Keratinocyte (primary cell): ENCODE measurements at regions not wholly inside any gene's neighbourhood (a gene's known extent, or its start where the extent isn't known, plus 50 kb on each side); places are given as distances from the start of the nearest gene placed in this dataset.

Experiments used
- DNase-seq: peaks from one replicate; pipeline ENCODE4 v3.0.0-alpha.2; 2011; ENCODE audit warnings: low read depth, missing footprints, low spot score
- FAIRE-seq: peaks from 2 replicates; lab custom pipeline; 2011; peaks lifted over from hg19 to GRCh38; lab: Jason Lieb, UNC
- H2AFZ ChIP-seq: 2 replicates; pipeline ENCODE4 v1.6.0; 2012; ENCODE audit warnings: low read length, control low read depth, inconsistent platforms; ENCODE audit not compliant: control insufficient read depth
- H3K27ac ChIP-seq: 2 replicates; pipeline ENCODE4 v1.5.1; 2011; ENCODE audit warnings: low read length; ENCODE audit not compliant: control insufficient read depth, insufficient read depth
- H3K27me3 ChIP-seq: 3 replicates; pipeline ENCODE4 v1.6.0; 2011; ENCODE audit warnings: low read length; ENCODE audit not compliant: control insufficient read depth, insufficient read depth; ENCODE audit errors: extremely low read depth
- H3K36me3 ChIP-seq, 2 experiments: 2 replicates in 1 of 2; 3 replicates in 1 of 2; pipeline ENCODE4 v1.5.1; 2011; ENCODE audit warnings: low read length in 2 of 2, mild to moderate bottlenecking in 1 of 2; ENCODE audit not compliant: control insufficient read depth in 2 of 2, insufficient read depth in 2 of 2; ENCODE audit errors: extremely low read depth in 1 of 2
- H3K4me1 ChIP-seq: 3 replicates; pipeline ENCODE4 v1.5.1; 2011; ENCODE audit warnings: low read length; ENCODE audit not compliant: control insufficient read depth, insufficient read depth; ENCODE audit errors: extremely low read depth
- H3K4me2 ChIP-seq: 3 replicates; pipeline ENCODE4 v1.6.0; 2011; ENCODE audit warnings: low read depth, low read length; ENCODE audit not compliant: control insufficient read depth, insufficient read depth; ENCODE audit errors: extremely low read depth
- H3K4me3 ChIP-seq, 3 experiments: fragments of 200-600 bp in 1 of 3; sonication (generic) in 1 of 3; 2 replicates in 2 of 3; 3 replicates in 1 of 3; pipeline ENCODE4 v1.5.1; 2011 to 2016; ENCODE audit warnings: low read length in 3 of 3, mild to moderate bottlenecking in 3 of 3, control low read depth in 2 of 3, inconsistent platforms in 1 of 3, low read depth in 1 of 3, mixed read lengths in 1 of 3, mixed run types in 1 of 3, moderate library complexity in 1 of 3; ENCODE audit not compliant: control insufficient read depth in 2 of 3, insufficient read depth in 2 of 3; ENCODE audit errors: extremely low read depth in 1 of 3
- H3K79me2 ChIP-seq: 2 replicates; pipeline ENCODE4 v1.6.0; 2012; ENCODE audit warnings: low read length; ENCODE audit not compliant: control insufficient read depth, insufficient read depth
- H3K9ac ChIP-seq: 3 replicates; pipeline ENCODE4 v1.6.0; 2011; ENCODE audit warnings: low read length; ENCODE audit not compliant: control insufficient read depth, insufficient read depth; ENCODE audit errors: extremely low read depth
- H3K9me1 ChIP-seq: 3 replicates; pipeline ENCODE4 v1.6.0; 2011; ENCODE audit warnings: low read length; ENCODE audit not compliant: control insufficient read depth, insufficient read depth; ENCODE audit errors: extremely low read depth
- H3K9me3 ChIP-seq: 2 replicates; pipeline ENCODE4 v1.5.1; 2012; ENCODE audit warnings: low read depth, low read length; ENCODE audit not compliant: control insufficient read depth
- H4K20me1 ChIP-seq: 3 replicates; pipeline ENCODE4 v1.6.0; 2011; ENCODE audit warnings: low read length; ENCODE audit not compliant: control insufficient read depth, insufficient read depth; ENCODE audit errors: extremely low read depth
- CTCF ChIP-seq, 3 experiments: IDR thresholded peaks in 1 of 3; conservative IDR thresholded peaks in 1 of 3; optimal IDR thresholded peaks in 1 of 3; 2 replicates in 2 of 3; 3 replicates in 1 of 3; pipeline versions ENCODE3 to v1.5.1; 2011; ENCODE audit warnings: low read length in 3 of 3, mild to moderate bottlenecking in 3 of 3, moderate library complexity in 2 of 3, control low read depth in 1 of 3, inconsistent platforms in 1 of 3; ENCODE audit not compliant: insufficient read depth in 2 of 3; ENCODE audit errors: extremely low read depth in 1 of 3
- EZH2 ChIP-seq: IDR thresholded peaks from one replicate; pipeline ENCODE4 v1.6.1; 2012; ENCODE audit warnings: inconsistent platforms, mild to moderate bottlenecking, low read length, moderate library complexity
- dilution Hi-C: fragments of 300-500 bp; cut with MboI; formaldehyde crosslinking; loops from one replicate; pipeline ENCODE4 v1.7.0; 2020; ENCODE audit warnings: low sequenced_read_pairs; ENCODE audit not compliant: extremely low pct_ligation_motif_present

GRCh38 chr2:212854116-212854515 lies 297.3 kb downstream of the IKZF2 start:
- peak overlapping the region in 1 of 3 experiments; percentile 4 for H3K4me3 ChIP-seq
- peak overlapping the region; percentile 12 for H3K4me2 ChIP-seq
- no peaks in the 10 kb centered on the region for H3K9me1 ChIP-seq
- no peaks in the 10 kb centered on the region for H4K20me1 ChIP-seq
- no peak for DNase-seq
- peak overlapping the region; percentile 4 for H3K9ac ChIP-seq
- H3K27ac ChIP-seq: peak overlapping the region; percentile 55
- no peaks in the 10 kb centered on the region for H3K79me2 ChIP-seq
- no peaks in the 10 kb centered on the region for H3K36me3 ChIP-seq
- H3K4me1 ChIP-seq: peaks cover 33% of the 10 kb centered on the region
- no peak overlapping the region for H2AFZ ChIP-seq
- dilution Hi-C loops: no loop called here
- FAIRE-seq: peak; percentile 81
- H3K27me3 ChIP-seq: no peaks in the 10 kb centered on the region
- peaks cover 2% of the 10 kb centered on the region for H3K9me3 ChIP-seq
- TF ChIP-seq EZH2 (no peak), CTCF (optimal IDR thresholded peaks at IDR 0.05 in 1 of 3, IDR thresholded peaks at IDR 0.05 in 1 of 3, conservative IDR thresholded peaks at IDR 0.05 in 1 of 3; ENCODE audit: extremely low read depth in 1 of 3, insufficient read depth in 2 of 3, low read length in 3 of 3) (no peak)

- Histone ChIP-seq H4K20me1 (no peaks in the 10 kb centered on the region), H3K4me3 (no peak overlapping the region), H3K9me1 (no peaks in the 10 kb centered on the region), H3K4me2 (peak overlapping the region; percentile 27), H3K27me3 (no peaks in the 10 kb centered on the region), H3K27ac (peak overlapping the region; percentile 98), H3K9ac (peak overlapping the region; percentile 55), H3K79me2 (no peaks in the 10 kb centered on the region), H3K4me1 (peaks cover 52% of the 10 kb centered on the region), H2AFZ (peak overlapping the region; percentile 40), H3K9me3 (no peaks in the 10 kb centered on the region), H3K36me3 (no peaks in the 10 kb centered on the region)
- dilution Hi-C loops: no loop called here
- peak; percentile 89 for FAIRE-seq
- TF ChIP-seq CTCF (optimal IDR thresholded peaks at IDR 0.05 in 1 of 3, IDR thresholded peaks at IDR 0.05 in 1 of 3, conservative IDR thresholded peaks at IDR 0.05 in 1 of 3; ENCODE audit: extremely low read depth in 1 of 3, insufficient read depth in 2 of 3, low read length in 3 of 3): no peak
- no peak for TF ChIP-seq EZH2
- DNase-seq: peak; percentile 44
These were observed 305.5 kb downstream of the IKZF2 start for GRCh38 chr2:212845941-212846340.
